SK-N-SH treated with all-trans-retinoic acid at 6 μM for 48 hours (cell line): ENCODE measurements at regions not wholly inside any gene's neighbourhood (a gene's known extent, or its start where the extent isn't known, plus 50 kb on each side); places are given as distances from the start of the nearest gene placed in this dataset.

Experiments
- ATAC-seq: fragments of 200-7000 bp; cut with Tn5 transposase; 3 replicates; pipeline ENCODE4 v1.9.1; 2020; ENCODE audit warnings: mild to moderate bottlenecking, moderate library complexity
- ARNTL ChIP-seq: fragments of 450-650 bp; formaldehyde crosslinking; IDR thresholded peaks from 2 replicates; pipeline ENCODE4 v1.5.0; 2020; ENCODE audit warnings: low read depth, mild to moderate bottlenecking, moderate library complexity, borderline replicate concordance
- BACH2 ChIP-seq: fragments of 250-450 bp; sonication (Bioruptor Pico); IDR thresholded peaks from 2 replicates; pipeline ENCODE4 v1.9.0; 2021; ENCODE audit warnings: mild to moderate bottlenecking, borderline replicate concordance
- CSDC2 ChIP-seq: fragments of 250-450 bp; sonication (Bioruptor Pico); IDR thresholded peaks from 2 replicates; pipeline ENCODE4 v1.5.0; 2020; ENCODE audit warnings: mild to moderate bottlenecking, moderate library complexity
- ESRRG ChIP-seq: fragments of 250-450 bp; sonication (Bioruptor Pico); IDR thresholded peaks from 2 replicates; pipeline ENCODE4 v1.6.1; 2021; ENCODE audit warnings: mild to moderate bottlenecking
- ISL1 ChIP-seq: fragments of 250-450 bp; sonication (Bioruptor Pico); IDR thresholded peaks from 2 replicates; pipeline ENCODE4 v2.1.2; 2022; ENCODE audit warnings: mild to moderate bottlenecking, moderate library complexity
- OSR1 ChIP-seq: fragments of 250-450 bp; sonication (Bioruptor Pico); IDR thresholded peaks from 2 replicates; pipeline ENCODE4 v1.8.0; 2022; ENCODE audit warnings: moderate library complexity, mild to moderate bottlenecking, inconsistent platforms
- PATZ1 ChIP-seq: fragments of 250-450 bp; sonication (Bioruptor Pico); IDR thresholded peaks from 2 replicates; pipeline ENCODE4 v1.8.0; 2020; ENCODE audit warnings: mild to moderate bottlenecking, moderate library complexity, borderline replicate concordance
- POU6F1 ChIP-seq: fragments of 250-450 bp; sonication (Bioruptor Pico); IDR thresholded peaks from 2 replicates; pipeline ENCODE4 v1.8.0; 2021; ENCODE audit warnings: low read depth, mild to moderate bottlenecking, moderate library complexity, borderline replicate concordance
- RARB ChIP-seq: fragments of 250-450 bp; sonication (Bioruptor Pico); IDR thresholded peaks from 2 replicates; pipeline ENCODE4 v1.8.0; 2021; ENCODE audit warnings: mild to moderate bottlenecking, moderate library complexity
- TCF4 ChIP-seq: fragments of 250-450 bp; sonication (Bioruptor Pico); IDR thresholded peaks from 2 replicates; pipeline ENCODE4 v1.8.0; 2021; ENCODE audit warnings: mild to moderate bottlenecking, moderate library complexity, borderline replicate concordance
- TOX ChIP-seq: fragments of 250-450 bp; sonication (Bioruptor Pico); IDR thresholded peaks from 2 replicates; pipeline ENCODE4 v1.8.0; 2021; ENCODE audit warnings: mild to moderate bottlenecking, moderate library complexity, borderline replicate concordance
- TSHZ2 ChIP-seq: fragments of 250-450 bp; sonication (Bioruptor Pico); IDR thresholded peaks from 2 replicates; pipeline ENCODE4 v1.5.0; 2020; ENCODE audit warnings: mild to moderate bottlenecking, moderate library complexity
- ZC3H10 ChIP-seq: fragments of 250-450 bp; sonication (Bioruptor Pico); IDR thresholded peaks from 2 replicates; pipeline ENCODE4 v1.5.1; 2021; ENCODE audit warnings: mild to moderate bottlenecking, moderate library complexity
- ZFP3 ChIP-seq: fragments of 250-450 bp; sonication (Bioruptor Pico); IDR thresholded peaks from 2 replicates; pipeline ENCODE4 v1.5.0; 2020; ENCODE audit warnings: mild to moderate bottlenecking, moderate library complexity
- ZNF565 ChIP-seq: fragments of 450-650 bp; formaldehyde crosslinking; conservative IDR thresholded peaks from 2 replicates; pipeline ENCODE4 v1.5.0; 2020; ENCODE audit warnings: low read depth, mild to moderate bottlenecking, moderate library complexity
- ZNF8 ChIP-seq: fragments of 450-650 bp; formaldehyde crosslinking; IDR thresholded peaks from 2 replicates; pipeline ENCODE4 v1.5.0; 2020; ENCODE audit warnings: mild to moderate bottlenecking, moderate library complexity

GRCh38 chr6:40011844-40012243 lies 77.6 kb upstream of the MOCS1 start (continued):
- TF ChIP-seq TSHZ2 (CRISPR knock-in tag): no peak
- TF ChIP-seq OSR1: no peak
- no peak for TF ChIP-seq CSDC2 (CRISPR knock-in tag)
- no peak for TF ChIP-seq TOX (CRISPR knock-in tag)
- TF ChIP-seq ZFP3 (CRISPR knock-in tag): no peak
- TF ChIP-seq ESRRG: no peak
- no peak for TF ChIP-seq ARNTL
- no peak for TF ChIP-seq TCF4 (CRISPR knock-in tag)

GRCh38 chr6:40000964-40001515 lies 66.8 kb upstream of the MOCS1 start:
- no peak for ATAC-seq
- TF ChIP-seq ZNF8 (CRISPR knock-in tag): no peak
- no peak for TF ChIP-seq CSDC2 (CRISPR knock-in tag)
- TF ChIP-seq BACH2 (CRISPR knock-in tag): no peak
- no peak for TF ChIP-seq ZC3H10 (CRISPR knock-in tag)
- TF ChIP-seq ARNTL: no peak
- no peak for TF ChIP-seq ZNF565 (CRISPR knock-in tag)
- TF ChIP-seq PATZ1 (CRISPR knock-in tag): no peak
- TF ChIP-seq, all 23 proteins: peak for 0

- no peak for ATAC-seq
- TF ChIP-seq ISL1 (CRISPR knock-in tag) (no peak), TOX (CRISPR knock-in tag) (no peak), CSDC2 (CRISPR knock-in tag) (no peak), OSR1 (no peak), RARB (CRISPR knock-in tag) (no peak), POU6F1 (CRISPR knock-in tag) (no peak), TCF4 (CRISPR knock-in tag) (no peak), ESRRG (no peak), ZNF565 (CRISPR knock-in tag) (no peak)
- TF ChIP-seq, all 23 proteins: peak for 0
These were observed 65.0 kb upstream of the MOCS1 start for GRCh38 chr6:39999006-39999867.

GRCh38 chr6:39998126-39998525 lies 63.9 kb upstream of the MOCS1 start:
- no peak for ATAC-seq

GRCh38 chr6:39997101-39997635 lies 62.9 kb upstream of the MOCS1 start:
- TF ChIP-seq TCF4 (CRISPR knock-in tag): no peak
- TF ChIP-seq, all 23 proteins: peak for 0
- ATAC-seq: no peak

More at GRCh38 chr6:39998126-39998525, 63.9 kb upstream of the MOCS1 start:
- TF ChIP-seq ZFP3 (CRISPR knock-in tag) (no peak), ISL1 (CRISPR knock-in tag) (no peak)

GRCh38 chr6:39995633-39996032 lies 61.4 kb upstream of the MOCS1 start:
- no peak for ATAC-seq
- no peak for TF ChIP-seq OSR1
- TF ChIP-seq TSHZ2 (CRISPR knock-in tag): no peak
- no peak for TF ChIP-seq ZC3H10 (CRISPR knock-in tag)
- no peak for TF ChIP-seq PATZ1 (CRISPR knock-in tag)
- TF ChIP-seq, all 23 proteins: peak for 0
